SK-N-SH treated with all-trans-retinoic acid at 6 μM for 48 hours (cell line): ENCODE measurements at regions not wholly inside any gene's neighbourhood (a gene's known extent, or its start where the extent isn't known, plus 50 kb on each side); places are given as distances from the start of the nearest gene placed in this dataset.

ENCODE experiments used
- ATAC-seq: fragments of 200-7000 bp; cut with Tn5 transposase; 3 replicates; pipeline ENCODE4 v1.9.1; 2020; ENCODE audit warnings: mild to moderate bottlenecking, moderate library complexity
- ARNTL ChIP-seq: fragments of 450-650 bp; formaldehyde crosslinking; IDR thresholded peaks from 2 replicates; pipeline ENCODE4 v1.5.0; 2020; ENCODE audit warnings: low read depth, mild to moderate bottlenecking, moderate library complexity, borderline replicate concordance
- BACH2 ChIP-seq: fragments of 250-450 bp; sonication (Bioruptor Pico); IDR thresholded peaks from 2 replicates; pipeline ENCODE4 v1.9.0; 2021; ENCODE audit warnings: mild to moderate bottlenecking, borderline replicate concordance
- GLIS3 ChIP-seq: fragments of 250-450 bp; sonication (Bioruptor Pico); IDR thresholded peaks from 2 replicates; pipeline ENCODE4 v1.5.0; 2020; ENCODE audit warnings: mild to moderate bottlenecking, moderate library complexity
- ISL1 ChIP-seq: fragments of 250-450 bp; sonication (Bioruptor Pico); IDR thresholded peaks from 2 replicates; pipeline ENCODE4 v2.1.2; 2022; ENCODE audit warnings: mild to moderate bottlenecking, moderate library complexity
- OSR1 ChIP-seq: fragments of 250-450 bp; sonication (Bioruptor Pico); IDR thresholded peaks from 2 replicates; pipeline ENCODE4 v1.8.0; 2022; ENCODE audit warnings: moderate library complexity, mild to moderate bottlenecking, inconsistent platforms
- PPARA ChIP-seq: fragments of 250-450 bp; sonication (Bioruptor Pico); IDR thresholded peaks from 2 replicates; pipeline ENCODE4 v1.5.0; 2020; ENCODE audit warnings: mild to moderate bottlenecking, borderline replicate concordance
- RARB ChIP-seq: fragments of 250-450 bp; sonication (Bioruptor Pico); IDR thresholded peaks from 2 replicates; pipeline ENCODE4 v1.8.0; 2021; ENCODE audit warnings: mild to moderate bottlenecking, moderate library complexity
- SNAI2 ChIP-seq: fragments of 250-450 bp; sonication (Bioruptor Pico); IDR thresholded peaks from 2 replicates; pipeline ENCODE4 v1.5.0; 2020; ENCODE audit warnings: mild to moderate bottlenecking, moderate library complexity
- TCF4 ChIP-seq: fragments of 250-450 bp; sonication (Bioruptor Pico); IDR thresholded peaks from 2 replicates; pipeline ENCODE4 v1.8.0; 2021; ENCODE audit warnings: mild to moderate bottlenecking, moderate library complexity, borderline replicate concordance
- TOX ChIP-seq: fragments of 250-450 bp; sonication (Bioruptor Pico); IDR thresholded peaks from 2 replicates; pipeline ENCODE4 v1.8.0; 2021; ENCODE audit warnings: mild to moderate bottlenecking, moderate library complexity, borderline replicate concordance
- ZC3H10 ChIP-seq: fragments of 250-450 bp; sonication (Bioruptor Pico); IDR thresholded peaks from 2 replicates; pipeline ENCODE4 v1.5.1; 2021; ENCODE audit warnings: mild to moderate bottlenecking, moderate library complexity
- ZFP3 ChIP-seq: fragments of 250-450 bp; sonication (Bioruptor Pico); IDR thresholded peaks from 2 replicates; pipeline ENCODE4 v1.5.0; 2020; ENCODE audit warnings: mild to moderate bottlenecking, moderate library complexity
- ZFP30 ChIP-seq: fragments of 450-650 bp; formaldehyde crosslinking; IDR thresholded peaks from 2 replicates; pipeline ENCODE4 v1.5.0; 2022; ENCODE audit warnings: mild to moderate bottlenecking, moderate library complexity
- ZNF565 ChIP-seq: fragments of 450-650 bp; formaldehyde crosslinking; conservative IDR thresholded peaks from 2 replicates; pipeline ENCODE4 v1.5.0; 2020; ENCODE audit warnings: low read depth, mild to moderate bottlenecking, moderate library complexity
- ZNF70 ChIP-seq: fragments of 450-650 bp; formaldehyde crosslinking; IDR thresholded peaks from 2 replicates; pipeline ENCODE4 v1.5.0; 2020; ENCODE audit warnings: mild to moderate bottlenecking, moderate library complexity
- ZNF8 ChIP-seq: fragments of 450-650 bp; formaldehyde crosslinking; IDR thresholded peaks from 2 replicates; pipeline ENCODE4 v1.5.0; 2020; ENCODE audit warnings: mild to moderate bottlenecking, moderate library complexity
- TF ChIP-seq, protein P1 (sequence below): fragments of 250-450 bp; sonication (Bioruptor Pico); IDR thresholded peaks from 2 replicates; pipeline ENCODE4 v1.5.0; 2020; ENCODE audit warnings: mild to moderate bottlenecking, moderate library complexity
- TF ChIP-seq, protein P2 (sequence below): fragments of 250-450 bp; sonication (Bioruptor Pico); IDR thresholded peaks from 2 replicates; pipeline ENCODE4 v1.8.0; 2020; ENCODE audit warnings: mild to moderate bottlenecking, moderate library complexity, borderline replicate concordance
- TF ChIP-seq, protein P3 (sequence below): fragments of 250-450 bp; sonication (Bioruptor Pico); IDR thresholded peaks from 2 replicates; pipeline ENCODE4 v1.5.1; 2021; ENCODE audit warnings: mild to moderate bottlenecking, moderate library complexity
- TF ChIP-seq, protein P4 (sequence below): fragments of 250-450 bp; sonication (Bioruptor Pico); IDR thresholded peaks from 2 replicates; pipeline ENCODE4 v1.8.0; 2021; ENCODE audit warnings: low read depth, mild to moderate bottlenecking, moderate library complexity, borderline replicate concordance
- TF ChIP-seq, protein P5 (sequence below): fragments of 250-450 bp; sonication (Bioruptor Pico); IDR thresholded peaks from 2 replicates; pipeline ENCODE4 v1.5.1; 2020; ENCODE audit warnings: low read depth, mild to moderate bottlenecking, moderate library complexity

DNA sequence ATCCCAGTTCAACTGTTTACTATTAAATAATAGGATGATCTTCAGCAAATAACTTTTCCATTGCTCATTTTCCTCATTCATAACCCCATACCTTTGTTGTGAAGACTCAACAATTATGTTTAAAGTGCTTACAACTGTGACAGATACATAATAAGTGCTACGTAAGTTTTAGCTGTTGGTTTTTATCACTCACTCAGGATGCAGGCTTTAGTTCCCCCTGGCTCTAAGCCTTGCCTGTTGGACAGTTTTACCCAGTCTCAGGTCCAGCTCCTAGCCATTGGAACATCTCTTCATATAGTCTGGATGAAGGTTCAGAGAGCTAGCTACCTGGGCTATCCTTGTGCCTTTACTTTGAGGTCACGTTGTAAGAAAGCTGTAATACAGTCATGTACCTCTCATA lies 353.2 kb downstream of the CRPPA start (continued):
- TF ChIP-seq OSR1 (no peak), ZNF70 (CRISPR knock-in tag) (no peak), TCF4 (CRISPR knock-in tag) (no peak), SNAI2 (CRISPR knock-in tag) (no peak)
- TF ChIP-seq, protein P1, sequence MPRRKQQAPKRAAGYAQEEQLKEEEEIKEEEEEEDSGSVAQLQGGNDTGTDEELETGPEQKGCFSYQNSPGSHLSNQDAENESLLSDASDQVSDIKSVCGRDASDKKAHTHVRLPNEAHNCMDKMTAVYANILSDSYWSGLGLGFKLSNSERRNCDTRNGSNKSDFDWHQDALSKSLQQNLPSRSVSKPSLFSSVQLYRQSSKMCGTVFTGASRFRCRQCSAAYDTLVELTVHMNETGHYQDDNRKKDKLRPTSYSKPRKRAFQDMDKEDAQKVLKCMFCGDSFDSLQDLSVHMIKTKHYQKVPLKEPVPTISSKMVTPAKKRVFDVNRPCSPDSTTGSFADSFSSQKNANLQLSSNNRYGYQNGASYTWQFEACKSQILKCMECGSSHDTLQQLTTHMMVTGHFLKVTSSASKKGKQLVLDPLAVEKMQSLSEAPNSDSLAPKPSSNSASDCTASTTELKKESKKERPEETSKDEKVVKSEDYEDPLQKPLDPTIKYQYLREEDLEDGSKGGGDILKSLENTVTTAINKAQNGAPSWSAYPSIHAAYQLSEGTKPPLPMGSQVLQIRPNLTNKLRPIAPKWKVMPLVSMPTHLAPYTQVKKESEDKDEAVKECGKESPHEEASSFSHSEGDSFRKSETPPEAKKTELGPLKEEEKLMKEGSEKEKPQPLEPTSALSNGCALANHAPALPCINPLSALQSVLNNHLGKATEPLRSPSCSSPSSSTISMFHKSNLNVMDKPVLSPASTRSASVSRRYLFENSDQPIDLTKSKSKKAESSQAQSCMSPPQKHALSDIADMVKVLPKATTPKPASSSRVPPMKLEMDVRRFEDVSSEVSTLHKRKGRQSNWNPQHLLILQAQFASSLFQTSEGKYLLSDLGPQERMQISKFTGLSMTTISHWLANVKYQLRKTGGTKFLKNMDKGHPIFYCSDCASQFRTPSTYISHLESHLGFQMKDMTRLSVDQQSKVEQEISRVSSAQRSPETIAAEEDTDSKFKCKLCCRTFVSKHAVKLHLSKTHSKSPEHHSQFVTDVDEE (CRISPR knock-in tag), result no peak

DNA sequence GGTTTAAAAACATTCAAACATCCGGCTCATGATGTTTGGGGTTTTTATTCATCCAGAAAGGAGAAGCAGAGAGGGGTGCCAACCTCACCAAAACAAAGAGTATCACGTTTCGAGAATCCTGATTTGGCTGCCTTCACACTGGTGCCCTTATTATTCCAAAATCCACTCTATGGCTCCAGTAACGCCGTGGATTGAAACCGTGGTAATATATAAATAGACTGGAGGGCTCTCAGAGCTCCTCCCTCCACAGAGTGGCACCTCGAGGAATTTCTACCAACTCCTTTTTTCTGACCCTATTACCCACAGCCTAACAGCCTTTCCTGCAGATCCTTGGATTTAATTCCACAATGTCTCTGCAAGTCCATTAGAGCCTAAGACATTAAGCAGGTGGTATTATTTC lies 353.6 kb downstream of the CRPPA start:
- no peak for ATAC-seq
- TF ChIP-seq BACH2 (CRISPR knock-in tag), result no peak
- no peak for TF ChIP-seq TOX
- TF ChIP-seq RARB (CRISPR knock-in tag), result no peak
- TF ChIP-seq, protein P2, sequence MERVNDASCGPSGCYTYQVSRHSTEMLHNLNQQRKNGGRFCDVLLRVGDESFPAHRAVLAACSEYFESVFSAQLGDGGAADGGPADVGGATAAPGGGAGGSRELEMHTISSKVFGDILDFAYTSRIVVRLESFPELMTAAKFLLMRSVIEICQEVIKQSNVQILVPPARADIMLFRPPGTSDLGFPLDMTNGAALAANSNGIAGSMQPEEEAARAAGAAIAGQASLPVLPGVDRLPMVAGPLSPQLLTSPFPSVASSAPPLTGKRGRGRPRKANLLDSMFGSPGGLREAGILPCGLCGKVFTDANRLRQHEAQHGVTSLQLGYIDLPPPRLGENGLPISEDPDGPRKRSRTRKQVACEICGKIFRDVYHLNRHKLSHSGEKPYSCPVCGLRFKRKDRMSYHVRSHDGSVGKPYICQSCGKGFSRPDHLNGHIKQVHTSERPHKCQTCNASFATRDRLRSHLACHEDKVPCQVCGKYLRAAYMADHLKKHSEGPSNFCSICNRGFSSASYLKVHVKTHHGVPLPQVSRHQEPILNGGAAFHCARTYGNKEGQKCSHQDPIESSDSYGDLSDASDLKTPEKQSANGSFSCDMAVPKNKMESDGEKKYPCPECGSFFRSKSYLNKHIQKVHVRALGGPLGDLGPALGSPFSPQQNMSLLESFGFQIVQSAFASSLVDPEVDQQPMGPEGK (CRISPR knock-in tag), result no peak

DNA sequence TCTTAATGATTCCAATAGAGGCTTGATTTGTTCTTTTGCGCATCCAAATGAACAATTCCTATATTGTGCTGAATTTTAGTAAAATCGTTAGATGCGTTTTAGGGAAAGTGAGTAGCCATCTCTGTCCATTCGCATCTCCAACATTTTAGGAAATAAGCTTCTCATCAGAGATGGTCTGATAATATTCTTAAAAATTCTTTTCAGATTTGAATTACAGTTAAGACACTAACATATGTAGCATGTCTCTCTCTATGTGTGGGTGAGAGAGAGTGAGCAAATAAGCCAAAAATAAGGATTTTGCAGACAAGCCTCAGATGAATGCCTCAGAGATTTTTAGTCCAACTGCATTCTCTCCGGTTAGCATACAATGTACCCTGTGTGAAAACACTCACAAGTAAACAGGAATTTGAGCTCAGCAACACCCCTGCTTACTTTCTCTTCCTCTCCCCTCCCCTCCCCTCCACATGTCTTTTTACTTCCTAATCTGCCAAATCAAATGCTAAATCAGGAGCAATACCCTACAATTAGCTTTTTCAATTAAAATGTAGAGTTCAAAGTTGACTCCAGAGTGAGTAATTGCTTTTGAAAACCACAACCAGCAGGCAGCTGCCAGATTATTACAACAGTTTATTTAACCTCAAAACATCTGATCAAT lies 354.4 kb downstream of the CRPPA start:
- no peak for ATAC-seq
- TF ChIP-seq ZFP30 (CRISPR knock-in tag) (no peak), SNAI2 (CRISPR knock-in tag) (no peak), ZNF8 (no peak), TCF4 (CRISPR knock-in tag) (no peak), PPARA (no peak), BACH2 (CRISPR knock-in tag) (no peak), ZNF565 (CRISPR knock-in tag) (no peak), ISL1 (CRISPR knock-in tag) (no peak), ARNTL (CRISPR knock-in tag) (no peak), ZC3H10 (CRISPR knock-in tag) (no peak), RARB (CRISPR knock-in tag) (no peak), ZFP3 (no peak), GLIS3 (CRISPR knock-in tag) (no peak), TOX (no peak)
- TF ChIP-seq, protein P3, sequence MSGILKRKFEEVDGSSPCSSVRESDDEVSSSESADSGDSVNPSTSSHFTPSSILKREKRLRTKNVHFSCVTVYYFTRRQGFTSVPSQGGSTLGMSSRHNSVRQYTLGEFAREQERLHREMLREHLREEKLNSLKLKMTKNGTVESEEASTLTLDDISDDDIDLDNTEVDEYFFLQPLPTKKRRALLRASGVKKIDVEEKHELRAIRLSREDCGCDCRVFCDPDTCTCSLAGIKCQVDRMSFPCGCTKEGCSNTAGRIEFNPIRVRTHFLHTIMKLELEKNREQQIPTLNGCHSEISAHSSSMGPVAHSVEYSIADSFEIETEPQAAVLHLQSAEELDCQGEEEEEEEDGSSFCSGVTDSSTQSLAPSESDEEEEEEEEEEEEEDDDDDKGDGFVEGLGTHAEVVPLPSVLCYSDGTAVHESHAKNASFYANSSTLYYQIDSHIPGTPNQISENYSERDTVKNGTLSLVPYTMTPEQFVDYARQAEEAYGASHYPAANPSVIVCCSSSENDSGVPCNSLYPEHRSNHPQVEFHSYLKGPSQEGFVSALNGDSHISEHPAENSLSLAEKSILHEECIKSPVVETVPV, result no peak
- TF ChIP-seq, protein P4, sequence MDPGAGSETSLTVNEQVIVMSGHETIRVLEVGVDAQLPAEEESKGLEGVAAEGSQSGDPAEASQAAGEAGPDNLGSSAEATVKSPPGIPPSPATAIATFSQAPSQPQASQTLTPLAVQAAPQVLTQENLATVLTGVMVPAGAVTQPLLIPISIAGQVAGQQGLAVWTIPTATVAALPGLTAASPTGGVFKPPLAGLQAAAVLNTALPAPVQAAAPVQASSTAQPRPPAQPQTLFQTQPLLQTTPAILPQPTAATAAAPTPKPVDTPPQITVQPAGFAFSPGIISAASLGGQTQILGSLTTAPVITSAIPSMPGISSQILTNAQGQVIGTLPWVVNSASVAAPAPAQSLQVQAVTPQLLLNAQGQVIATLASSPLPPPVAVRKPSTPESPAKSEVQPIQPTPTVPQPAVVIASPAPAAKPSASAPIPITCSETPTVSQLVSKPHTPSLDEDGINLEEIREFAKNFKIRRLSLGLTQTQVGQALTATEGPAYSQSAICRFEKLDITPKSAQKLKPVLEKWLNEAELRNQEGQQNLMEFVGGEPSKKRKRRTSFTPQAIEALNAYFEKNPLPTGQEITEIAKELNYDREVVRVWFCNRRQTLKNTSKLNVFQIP (CRISPR knock-in tag), result no peak
- TF ChIP-seq, protein P1 (CRISPR knock-in tag), result no peak
- TF ChIP-seq, protein P5, sequence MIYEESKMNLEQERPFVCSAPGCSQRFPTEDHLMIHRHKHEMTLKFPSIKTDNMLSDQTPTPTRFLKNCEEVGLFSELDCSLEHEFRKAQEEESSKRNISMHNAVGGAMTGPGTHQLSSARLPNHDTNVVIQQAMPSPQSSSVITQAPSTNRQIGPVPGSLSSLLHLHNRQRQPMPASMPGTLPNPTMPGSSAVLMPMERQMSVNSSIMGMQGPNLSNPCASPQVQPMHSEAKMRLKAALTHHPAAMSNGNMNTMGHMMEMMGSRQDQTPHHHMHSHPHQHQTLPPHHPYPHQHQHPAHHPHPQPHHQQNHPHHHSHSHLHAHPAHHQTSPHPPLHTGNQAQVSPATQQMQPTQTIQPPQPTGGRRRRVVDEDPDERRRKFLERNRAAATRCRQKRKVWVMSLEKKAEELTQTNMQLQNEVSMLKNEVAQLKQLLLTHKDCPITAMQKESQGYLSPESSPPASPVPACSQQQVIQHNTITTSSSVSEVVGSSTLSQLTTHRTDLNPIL (CRISPR knock-in tag), result no peak
